Fibroblast of pulmonary artery (primary cell): ENCODE measurements at regions not wholly inside any gene's neighbourhood (a gene's known extent, or its start where the extent isn't known, plus 50 kb on each side); places are given as distances from the start of the nearest gene placed in this dataset.

Experiments used
- DNase-seq: peaks from one replicate; pipeline ENCODE4 v3.0.0-alpha.2; 2010; ENCODE audit warnings: low read depth
- H3K4me3 ChIP-seq: replicated peaks from 2 replicates; pipeline ENCODE4 v1.5.1; 2011; ENCODE audit warnings: low read depth, mild to moderate bottlenecking, control low read depth, low read length, moderate library complexity
- TF ChIP-seq, protein P1 (sequence below): IDR thresholded peaks from 2 replicates; pipeline ENCODE4 v1.5.1; 2011; ENCODE audit warnings: mild to moderate bottlenecking, control low read depth, low read length, inconsistent platforms; ENCODE audit errors: missing control alignments

DNA sequence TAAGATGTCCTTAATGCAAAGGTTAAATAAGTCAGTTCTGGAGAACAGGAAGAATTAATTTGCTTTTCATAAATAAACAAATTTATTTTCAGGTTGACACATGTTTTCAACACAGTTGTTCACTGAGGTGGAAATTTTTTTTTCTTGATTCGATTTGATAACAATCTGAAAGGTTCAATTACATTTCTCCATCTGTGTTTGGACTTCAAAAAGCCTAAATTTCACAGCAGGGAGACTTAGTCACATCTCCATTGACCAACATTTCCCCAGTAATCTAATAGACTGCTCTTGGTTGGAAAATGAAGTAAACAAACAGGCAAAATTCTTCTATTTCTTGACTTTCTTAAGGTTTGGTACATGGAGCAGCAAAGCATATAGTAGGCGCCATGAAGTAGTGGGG, 134.9 kb upstream of the CPNE8 start:
- DNase-seq = no peak
- H3K4me3 ChIP-seq = no peak overlapping the region
- TF ChIP-seq, protein P1, sequence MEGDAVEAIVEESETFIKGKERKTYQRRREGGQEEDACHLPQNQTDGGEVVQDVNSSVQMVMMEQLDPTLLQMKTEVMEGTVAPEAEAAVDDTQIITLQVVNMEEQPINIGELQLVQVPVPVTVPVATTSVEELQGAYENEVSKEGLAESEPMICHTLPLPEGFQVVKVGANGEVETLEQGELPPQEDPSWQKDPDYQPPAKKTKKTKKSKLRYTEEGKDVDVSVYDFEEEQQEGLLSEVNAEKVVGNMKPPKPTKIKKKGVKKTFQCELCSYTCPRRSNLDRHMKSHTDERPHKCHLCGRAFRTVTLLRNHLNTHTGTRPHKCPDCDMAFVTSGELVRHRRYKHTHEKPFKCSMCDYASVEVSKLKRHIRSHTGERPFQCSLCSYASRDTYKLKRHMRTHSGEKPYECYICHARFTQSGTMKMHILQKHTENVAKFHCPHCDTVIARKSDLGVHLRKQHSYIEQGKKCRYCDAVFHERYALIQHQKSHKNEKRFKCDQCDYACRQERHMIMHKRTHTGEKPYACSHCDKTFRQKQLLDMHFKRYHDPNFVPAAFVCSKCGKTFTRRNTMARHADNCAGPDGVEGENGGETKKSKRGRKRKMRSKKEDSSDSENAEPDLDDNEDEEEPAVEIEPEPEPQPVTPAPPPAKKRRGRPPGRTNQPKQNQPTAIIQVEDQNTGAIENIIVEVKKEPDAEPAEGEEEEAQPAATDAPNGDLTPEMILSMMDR = no peak

DNA sequence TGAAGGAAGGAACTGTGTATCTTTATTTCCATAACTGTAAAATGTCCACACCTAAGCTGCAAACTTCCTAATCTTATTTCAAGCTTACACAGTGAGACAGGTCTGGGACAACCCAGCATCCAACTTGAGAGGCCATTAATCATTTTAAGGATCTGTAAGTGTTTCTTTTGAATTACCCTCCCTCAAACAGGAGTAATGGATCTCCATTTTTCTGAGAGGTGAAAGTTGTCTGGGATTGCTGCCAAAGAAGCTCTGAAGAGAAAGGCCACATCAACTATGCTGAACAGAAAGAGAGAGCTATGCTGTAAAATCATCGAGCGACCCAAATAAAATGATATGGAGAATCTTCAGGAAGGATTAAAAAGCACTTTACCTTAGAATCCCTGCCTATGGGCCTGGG, 131.7 kb upstream of the CPNE8 start:
- TF ChIP-seq, protein P1 = no peak
- DNase-seq = no peak
- no peak overlapping the region for H3K4me3 ChIP-seq

- DNase-seq = no peak
- H3K4me3 ChIP-seq = no peak overlapping the region
- TF ChIP-seq, protein P1 = no peak
Measured at GRCh38 chr12:39036105-39036504, 130.7 kb upstream of the CPNE8 start.

- DNase-seq = no peak
- no peak overlapping the region for H3K4me3 ChIP-seq
- TF ChIP-seq, protein P1 = no peak
Measured at GRCh38 chr12:39033782-39034181, 128.4 kb upstream of the CPNE8 start.

- TF ChIP-seq, protein P1 = no peak
- DNase-seq = no peak
Measured at GRCh38 chr12:39032448-39032847, 127.1 kb upstream of the CPNE8 start.

DNA sequence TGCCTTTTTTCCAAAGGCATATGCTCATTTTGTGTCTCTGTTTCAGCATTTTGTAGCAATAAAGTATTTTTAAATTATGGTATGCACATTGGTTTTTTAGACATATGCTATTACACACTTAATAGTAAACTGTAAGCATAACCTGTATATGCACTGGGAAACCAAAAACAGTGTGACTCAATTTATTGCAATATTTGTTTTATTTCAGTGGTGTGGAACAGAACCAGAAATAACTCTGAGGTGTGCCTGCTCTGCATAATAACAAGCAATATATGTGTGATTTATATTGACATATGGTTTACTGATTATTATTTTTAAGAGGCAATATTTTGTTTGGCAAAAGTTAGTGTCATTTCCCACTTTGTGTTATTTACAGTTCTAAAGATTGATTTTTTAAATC, 126.6 kb upstream of the CPNE8 start:
- DNase-seq = no peak
- no peak overlapping the region for H3K4me3 ChIP-seq
- TF ChIP-seq, protein P1 = no peak

More at GRCh38 chr12:39032448-39032847, 127.1 kb upstream of the CPNE8 start:
- H3K4me3 ChIP-seq = no peak overlapping the region

- DNase-seq = no peak
- TF ChIP-seq, protein P1 = no peak
- no peak overlapping the region for H3K4me3 ChIP-seq
Measured at GRCh38 chr12:39028382-39028781, 123.0 kb upstream of the CPNE8 start.
